Endothelial cell of umbilical vein (primary cell): ENCODE measurements at regions not wholly inside any gene's neighbourhood (a gene's known extent, or its start where the extent isn't known, plus 50 kb on each side); places are given as distances from the start of the nearest gene placed in this dataset.

Source experiments
- BruUV-seq: library from RNA; stranded (reverse); fragments of 400-500 nt; replicated peaks from 2 replicates; lab custom pipeline; 2021; lab: Mats Ljungman, UMichigan
- CTCF ChIA-PET: fragments of 300-600, 350-600 bp; sonication (Branson Sonifier 250); formaldehyde crosslinking; loops from one replicate; lab custom pipeline; 2021; ENCODE audit warnings: antibody characterized with exemption, inconsistent platforms; lab: Charles Lee
- POLR2A ChIA-PET: fragments of 300-600, 350-600 bp; sonication (Branson Sonifier 250); formaldehyde crosslinking; loops from one replicate; lab custom pipeline; 2021; ENCODE audit warnings: antibody characterized with exemption, inconsistent platforms; lab: Charles Lee
- DNase-seq: peaks from one replicate; pipeline ENCODE4 v3.0.0-alpha.2; 2011; ENCODE audit warnings: low read depth, low spot score
- FAIRE-seq: peaks from 2 replicates; lab custom pipeline; 2011; peaks lifted over from hg19 to GRCh38; lab: Jason Lieb, UNC
- H2AFZ ChIP-seq: 2 replicates; pipeline ENCODE4 v1.6.0; 2012; ENCODE audit warnings: low read depth, low read length, control low read depth, inconsistent platforms
- H3K27ac ChIP-seq: 2 replicates; pipeline ENCODE4 v1.5.1; 2011; ENCODE audit warnings: low read depth, mild to moderate bottlenecking, control low read depth, low read length, moderate library complexity; ENCODE audit not compliant: insufficient read depth
- H3K27me3 ChIP-seq, 2 experiments: 2 replicates each; pipeline versions ENCODE4 v1.6.0 to v1.6.1; 2011; ENCODE audit warnings: low read length in 2 of 2, mixed read lengths in 1 of 2; ENCODE audit not compliant: control insufficient read depth in 2 of 2, insufficient read depth in 2 of 2
- H3K36me3 ChIP-seq, 2 experiments: 2 replicates in 1 of 2; 3 replicates in 1 of 2; pipeline ENCODE4 v1.5.1; 2011; ENCODE audit warnings: low read length in 2 of 2, mild to moderate bottlenecking in 1 of 2, moderate library complexity in 1 of 2; ENCODE audit not compliant: control insufficient read depth in 2 of 2, insufficient read depth in 2 of 2; ENCODE audit errors: extremely low read depth in 1 of 2
- H3K4me1 ChIP-seq: 3 replicates; pipeline ENCODE4 v1.5.1; 2011; ENCODE audit warnings: mild to moderate bottlenecking, low read length; ENCODE audit not compliant: control insufficient read depth, insufficient read depth; ENCODE audit errors: extremely low read depth
- H3K4me2 ChIP-seq: 2 replicates; pipeline ENCODE4 v1.6.1; 2011; ENCODE audit warnings: low read length, control low read depth, mixed read lengths; ENCODE audit not compliant: insufficient read depth
- H3K4me3 ChIP-seq, 3 experiments: fragments of 200-600 bp in 1 of 3; sonication (generic), shearing (Covaris generic) in 1 of 3; replicated peaks in 1 of 3; 2 replicates each; pipeline ENCODE4 v1.5.1; 2011 to 2016; ENCODE audit warnings: control low read depth in 3 of 3, low read length in 3 of 3, mild to moderate bottlenecking in 2 of 3, inconsistent platforms in 1 of 3, low read depth in 1 of 3, moderate library complexity in 1 of 3; ENCODE audit not compliant: insufficient read depth in 1 of 3
- H3K79me2 ChIP-seq: 2 replicates; pipeline ENCODE4 v1.6.0; 2012; ENCODE audit warnings: low read length, inconsistent platforms; ENCODE audit not compliant: control insufficient read depth, insufficient read depth
- H3K9ac ChIP-seq: replicated peaks from 2 replicates; pipeline ENCODE3; 2011; ENCODE audit warnings: low read length, control low read depth; ENCODE audit not compliant: insufficient read depth; ENCODE audit errors: extremely low read depth
- H3K9me1 ChIP-seq: replicated peaks from 3 replicates; pipeline ENCODE4 v1.6.0; 2011; ENCODE audit warnings: mild to moderate bottlenecking, low read length; ENCODE audit not compliant: control insufficient read depth, insufficient read depth; ENCODE audit errors: extremely low read depth
- H3K9me3 ChIP-seq: replicated peaks from 2 replicates; pipeline ENCODE4 v1.5.1; 2012; ENCODE audit warnings: low read length, inconsistent platforms; ENCODE audit not compliant: control insufficient read depth, insufficient read depth
- H4K20me1 ChIP-seq: replicated peaks from 2 replicates; pipeline ENCODE3; 2011; ENCODE audit warnings: mild to moderate bottlenecking, low read length; ENCODE audit not compliant: control insufficient read depth, insufficient read depth; ENCODE audit errors: extremely low read depth
- CTCF ChIP-seq, 2 donors: IDR thresholded peaks; 1 replicate in 1 of 2; 2 replicates in 1 of 2; pipeline ENCODE4 v1.5.1; 2011; ENCODE audit warnings: low read length in 2 of 2, mild to moderate bottlenecking in 2 of 2, moderate library complexity in 2 of 2, control low read depth in 1 of 2, inconsistent platforms in 1 of 2, low read depth in 1 of 2; ENCODE audit not compliant: insufficient read depth in 1 of 2; ENCODE audit errors: extremely low read depth in 1 of 2
- EZH2 ChIP-seq: IDR thresholded peaks from 2 replicates; pipeline ENCODE4 v1.6.1; 2012; ENCODE audit warnings: borderline replicate concordance, low read depth, mild to moderate bottlenecking, moderate library complexity, low read length, inconsistent platforms; ENCODE audit not compliant: severe bottlenecking
- FOS ChIP-seq: IDR thresholded peaks from 2 replicates; pipeline ENCODE4 v1.6.1; 2011; ENCODE audit warnings: mild to moderate bottlenecking, low read length, moderate library complexity, borderline replicate concordance; ENCODE audit not compliant: insufficient read depth
- GATA2 ChIP-seq: IDR thresholded peaks from 2 replicates; pipeline ENCODE4 v1.7.0; 2011; ENCODE audit warnings: low read depth, mild to moderate bottlenecking, moderate library complexity, mixed read lengths, low read length; ENCODE audit not compliant: insufficient read length, insufficient read depth
- JUN ChIP-seq: IDR thresholded peaks from 2 replicates; pipeline ENCODE4 v1.6.1; 2011; ENCODE audit warnings: borderline replicate concordance, low read depth; ENCODE audit not compliant: insufficient read length, insufficient read depth
- MAX ChIP-seq: IDR thresholded peaks from 2 replicates; pipeline ENCODE4 v1.6.1; 2011; ENCODE audit not compliant: insufficient read depth, insufficient read length
- MYC ChIP-seq: IDR thresholded peaks from one replicate; pipeline ENCODE4 v1.6.1; 2011; ENCODE audit warnings: mild to moderate bottlenecking, low read depth, low read length
- POLR2A ChIP-seq: IDR thresholded peaks from 2 replicates; pipeline ENCODE4 v1.6.1; 2012; ENCODE audit warnings: low read depth, mild to moderate bottlenecking, control low read depth, low read length
- POLR2AphosphoS5 ChIP-seq: IDR thresholded peaks from 2 replicates; pipeline ENCODE4 v1.6.1; 2012; ENCODE audit warnings: low read depth, mild to moderate bottlenecking, control low read depth, low read length, moderate library complexity; ENCODE audit not compliant: insufficient read depth
- dilution Hi-C: fragments of 300-500 bp; cut with MboI; formaldehyde crosslinking; loops from one replicate; pipeline ENCODE4 v1.15.0; 2019; ENCODE audit warnings: low sequenced_read_pairs; ENCODE audit not compliant: extremely low pct_ligation_motif_present
- intact Hi-C: fragments of 100-400 bp; cut with micrococcal nuclease; formaldehyde crosslinking; loops from one replicate; pipeline ENCODE4 v1.10.0; 2022

- no peak overlapping the region for H3K27ac ChIP-seq
- H3K79me2 ChIP-seq, result no peaks in the 10 kb centered on the region
- peaks cover 0 to under 1% of the 10 kb centered on the region in 2 experiments for H3K27me3 ChIP-seq
- H3K9me1 ChIP-seq, result no peaks in the 10 kb centered on the region
- H3K4me2 ChIP-seq, result no peak overlapping the region
- no peak overlapping the region for H3K4me3 ChIP-seq
- H3K36me3 ChIP-seq, result no peaks in the 10 kb centered on the region
- no peak overlapping the region for H2AFZ ChIP-seq
- no peak for DNase-seq
- CTCF ChIA-PET, result interaction anchor here (4.4 kb wide), 1 partner anchor 12 kb away, joined by 22 read pairs; no protein-coding TSS in a partner anchor
- H3K4me1 ChIP-seq, result peaks cover 17% of the 10 kb centered on the region
- POLR2A ChIA-PET, result no interaction called here
- no peak for FAIRE-seq
- TF ChIP-seq MAX, result no peak
- no peak for TF ChIP-seq CTCF (IDR thresholded peaks at IDR 0.05; ENCODE audit: extremely low read depth in 1 of 2, insufficient read depth in 1 of 2, low read depth in 1 of 2, low read length in 2 of 2)
- no peak for TF ChIP-seq MYC
- TF ChIP-seq EZH2, result no peak
- no peak for TF ChIP-seq POLR2AphosphoS5
- TF ChIP-seq GATA2, result no peak
- TF ChIP-seq POLR2A, result no peak
- no peak for TF ChIP-seq JUN
- TF ChIP-seq FOS, result no peak
- dilution Hi-C loops (no loop called here), intact Hi-C loops (no loop called here)
- no peaks in the 10 kb centered on the region for H4K20me1 ChIP-seq
- H3K9me3 ChIP-seq, result no peaks in the 10 kb centered on the region
- no peak overlapping the region for H3K9ac ChIP-seq
- no TSS peak for BruUV-seq
Observed at GRCh38 chr10:43845121-43845520, 196.4 kb upstream of the ZNF32 start.
